Keratinocyte (primary cell): ENCODE measurements at regions not wholly inside any gene's neighbourhood (a gene's known extent, or its start where the extent isn't known, plus 50 kb on each side); places are given as distances from the start of the nearest gene placed in this dataset.

Source experiments
- CTCF ChIP-seq, 3 experiments: IDR thresholded peaks in 1 of 3; conservative IDR thresholded peaks in 1 of 3; optimal IDR thresholded peaks in 1 of 3; 2 replicates in 2 of 3; 3 replicates in 1 of 3; pipeline versions ENCODE3 to v1.5.1; 2011; ENCODE audit warnings: low read length in 3 of 3, mild to moderate bottlenecking in 3 of 3, moderate library complexity in 2 of 3, control low read depth in 1 of 3, inconsistent platforms in 1 of 3; ENCODE audit not compliant: insufficient read depth in 2 of 3; ENCODE audit errors: extremely low read depth in 1 of 3
- EZH2 ChIP-seq: IDR thresholded peaks from one replicate; pipeline ENCODE4 v1.6.1; 2012; ENCODE audit warnings: inconsistent platforms, mild to moderate bottlenecking, low read length, moderate library complexity

- no peak for TF ChIP-seq CTCF (optimal IDR thresholded peaks at IDR 0.05 in 1 of 3, IDR thresholded peaks at IDR 0.05 in 1 of 3, conservative IDR thresholded peaks at IDR 0.05 in 1 of 3; ENCODE audit: extremely low read depth in 1 of 3, insufficient read depth in 2 of 3, low read length in 3 of 3)
- no peak for TF ChIP-seq EZH2
Observed at GRCh38 chr1:2948001-2948750, 73.1 kb upstream of the ACTRT2 start.
